Activated effector memory CD4-positive, alpha-beta T cell treated with anti-CD3 and anti-CD28 coated beads, Interleukin-2, amount 50 U/mL, for 16 hours (primary cell): ENCODE measurements at regions not wholly inside any gene's neighbourhood (a gene's known extent, or its start where the extent isn't known, plus 50 kb on each side); places are given as distances from the start of the nearest gene placed in this dataset.

Source experiments
- DNase-seq: peaks from one replicate; pipeline ENCODE4 v3.0.0-alpha.2; 2020

GRCh38 chr11:104404231-104405175 is 240.6 kb upstream of the PDGFD start:
- no peak for DNase-seq

GRCh38 chr11:104402812-104403521 is 239.0 kb upstream of the PDGFD start:
- DNase-seq, result no peak

- DNase-seq, result no peak
Observed at GRCh38 chr11:104394508-104394907, 230.6 kb upstream of the PDGFD start.

- no peak for DNase-seq
Observed at GRCh38 chr11:104390651-104391050, 226.7 kb upstream of the PDGFD start.

GRCh38 chr11:104385884-104386283 is 221.9 kb upstream of the PDGFD start:
- DNase-seq, result no peak

- no peak for DNase-seq
Observed at GRCh38 chr11:104380358-104380757, 216.4 kb upstream of the PDGFD start.

GRCh38 chr11:104372111-104372510 is 208.2 kb upstream of the PDGFD start:
- DNase-seq, result no peak

- no peak for DNase-seq
Observed at GRCh38 chr11:104370478-104370877, 206.5 kb upstream of the PDGFD start.

DNA sequence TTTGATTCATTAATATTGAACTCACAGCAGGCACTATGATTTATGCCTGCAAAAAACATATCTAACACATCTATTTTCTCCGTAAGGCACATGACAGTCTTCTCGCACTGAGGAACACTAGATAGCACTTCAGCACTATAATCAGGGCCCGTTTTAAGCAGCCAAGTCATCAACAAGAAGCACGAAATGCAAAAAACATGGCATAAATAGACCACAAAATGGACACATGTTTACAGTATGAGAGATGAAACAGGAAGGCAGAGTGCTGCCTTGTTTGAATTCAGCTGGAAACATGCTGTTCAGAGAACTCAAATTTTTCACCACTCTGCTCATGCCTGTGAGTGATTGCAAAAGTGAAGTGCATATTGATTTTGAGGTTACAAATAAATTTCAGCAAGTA is 205.8 kb upstream of the PDGFD start:
- no peak for DNase-seq

DNA sequence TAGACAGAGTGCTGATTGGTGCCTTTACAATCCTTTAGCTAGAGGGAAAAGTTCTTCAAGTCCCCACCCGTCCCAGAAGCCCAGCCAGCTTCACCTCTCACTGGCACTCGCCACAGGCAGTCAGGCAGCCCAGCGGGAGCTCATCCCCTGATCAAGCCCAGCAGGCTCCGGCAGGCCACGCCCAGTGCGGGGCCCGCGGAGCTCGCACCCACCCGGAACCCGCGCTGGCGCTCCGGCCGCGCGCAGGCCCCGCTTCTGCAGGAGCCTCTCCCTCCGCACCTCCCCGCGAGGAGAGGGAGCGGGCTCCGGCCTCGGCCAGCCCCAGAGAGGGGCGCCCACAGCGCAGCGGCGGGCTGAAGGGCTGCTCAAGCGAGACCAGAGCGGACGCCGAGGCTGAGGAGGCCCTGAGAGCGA is 202.4 kb upstream of the PDGFD start:
- no peak for DNase-seq

DNA sequence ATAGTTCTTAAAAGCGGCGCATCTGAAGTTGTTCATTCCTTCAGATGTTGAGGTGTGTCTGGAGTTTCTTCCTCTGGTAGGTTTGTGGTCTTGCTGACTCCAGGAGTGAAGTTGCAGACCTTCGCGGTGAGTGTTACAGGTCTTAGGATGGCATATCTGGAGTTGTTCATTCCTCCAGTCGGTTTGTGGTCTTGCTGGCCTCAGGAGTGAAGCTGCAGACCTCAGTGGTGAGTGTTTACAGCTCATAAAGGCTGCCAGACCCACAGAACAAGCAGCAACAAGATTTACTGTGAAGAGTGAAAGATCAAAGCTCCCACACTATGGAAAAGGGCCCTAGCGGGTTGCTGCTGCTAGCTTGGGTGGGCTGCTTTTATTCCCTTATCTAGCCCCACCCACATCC is 201.7 kb upstream of the PDGFD start:
- no peak for DNase-seq

GRCh38 chr11:104361975-104362374 is 198.0 kb upstream of the PDGFD start:
- DNase-seq, result no peak

DNA sequence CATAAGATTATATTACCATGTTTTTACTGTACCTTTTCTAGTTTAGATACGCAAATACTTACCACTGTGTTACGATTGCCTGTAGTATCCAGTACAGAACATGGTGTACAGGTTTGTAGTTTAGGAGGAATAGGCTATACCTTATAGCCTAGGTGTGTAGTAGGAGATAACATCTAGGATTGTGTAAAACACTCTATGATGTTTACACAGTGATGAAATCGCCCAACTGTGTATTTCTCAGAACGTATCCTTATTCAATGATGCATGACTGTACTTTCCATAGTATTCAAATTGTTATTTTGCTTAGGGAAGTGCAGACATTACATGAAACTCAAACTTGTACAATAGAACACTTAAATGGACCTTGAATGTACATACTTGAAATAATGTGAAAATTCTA is 188.1 kb upstream of the PDGFD start:
- no peak for DNase-seq

GRCh38 chr11:104343578-104343977 is 179.6 kb upstream of the PDGFD start:
- no peak for DNase-seq

DNA sequence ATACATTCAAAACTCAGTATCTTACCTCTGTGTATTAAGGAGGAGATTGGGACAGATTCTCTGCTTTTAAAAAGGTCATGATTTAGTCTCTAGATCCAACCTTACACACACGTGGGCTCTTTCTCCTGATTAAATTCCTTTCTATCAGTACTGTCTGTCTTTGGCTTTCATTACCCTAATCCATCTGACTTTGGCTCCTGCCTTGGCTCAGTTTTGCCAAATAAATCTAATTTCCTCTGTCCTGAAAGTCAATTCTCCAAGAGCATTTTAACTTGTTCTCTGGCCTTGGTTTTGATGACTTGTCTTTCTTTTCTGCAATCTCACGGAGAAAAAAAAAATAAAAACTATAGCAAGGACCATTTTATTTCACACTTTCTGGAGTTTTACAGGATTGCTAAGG is 176.6 kb upstream of the PDGFD start:
- no peak for DNase-seq

GRCh38 chr11:104339380-104339831 is 175.5 kb upstream of the PDGFD start:
- no peak for DNase-seq

DNA sequence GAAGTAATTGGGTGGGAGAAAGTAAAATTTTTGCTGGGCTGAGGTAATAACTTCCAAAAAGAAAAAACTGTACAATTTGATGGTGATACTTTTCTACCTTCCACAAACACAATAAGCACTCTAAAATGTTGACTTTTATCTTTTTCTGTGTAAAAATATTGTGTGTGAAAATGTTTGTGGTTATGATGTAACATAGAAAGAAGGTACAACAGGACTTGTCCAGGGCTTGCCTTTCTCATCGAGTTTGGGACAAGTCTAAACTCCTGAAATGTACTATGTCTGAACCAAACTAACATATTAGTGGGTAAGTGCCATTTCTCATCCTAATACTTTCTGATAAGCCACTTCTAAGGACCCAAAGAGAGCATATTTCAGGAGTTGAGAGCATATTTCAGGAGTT is 174.2 kb upstream of the PDGFD start:
- no peak for DNase-seq

DNA sequence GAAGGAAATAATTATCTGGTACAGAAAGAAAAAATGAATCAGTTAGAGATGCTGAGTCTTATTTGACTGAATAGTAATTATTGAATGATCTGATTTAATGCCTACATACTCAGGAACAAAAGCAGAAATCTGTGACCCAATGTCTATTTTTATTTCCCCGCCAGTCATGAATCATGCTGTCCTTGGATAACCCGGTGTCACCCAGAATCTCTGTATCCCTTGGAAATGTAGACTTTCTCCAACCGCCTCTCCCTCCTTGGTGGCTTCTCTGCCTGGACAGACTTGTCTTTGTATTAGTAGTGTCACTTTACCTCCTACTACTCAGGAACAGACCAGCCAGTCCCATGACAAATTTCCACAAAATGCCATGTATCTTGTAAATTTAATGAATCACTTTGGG is 173.3 kb upstream of the PDGFD start:
- DNase-seq, result no peak

GRCh38 chr11:104333977-104334376 is 170.0 kb upstream of the PDGFD start:
- no peak for DNase-seq

- DNase-seq, result no peak
Observed at GRCh38 chr11:104332110-104332509, 168.2 kb upstream of the PDGFD start.

- no peak for DNase-seq
Observed at GRCh38 chr11:104329078-104329665, 165.2 kb upstream of the PDGFD start.

DNA sequence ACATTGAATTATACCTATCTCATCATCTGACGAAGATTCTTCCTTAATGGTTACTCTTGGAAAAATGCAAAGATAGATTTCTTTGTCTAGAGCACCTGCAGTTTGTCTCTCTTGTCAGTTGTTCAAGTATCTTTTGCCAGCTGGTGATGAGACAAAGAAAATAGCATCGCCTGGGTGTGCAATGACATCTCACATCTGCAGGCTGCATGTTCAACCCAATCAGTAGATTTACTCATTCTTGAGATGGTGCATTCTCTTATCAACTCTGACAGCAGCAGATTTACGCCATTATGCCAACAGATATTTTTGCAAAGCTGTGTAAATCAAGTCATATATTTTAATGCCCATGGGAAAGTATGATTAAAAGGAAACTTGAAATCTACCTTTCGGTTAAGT is 164.6 kb upstream of the PDGFD start:
- DNase-seq, result no peak

DNA sequence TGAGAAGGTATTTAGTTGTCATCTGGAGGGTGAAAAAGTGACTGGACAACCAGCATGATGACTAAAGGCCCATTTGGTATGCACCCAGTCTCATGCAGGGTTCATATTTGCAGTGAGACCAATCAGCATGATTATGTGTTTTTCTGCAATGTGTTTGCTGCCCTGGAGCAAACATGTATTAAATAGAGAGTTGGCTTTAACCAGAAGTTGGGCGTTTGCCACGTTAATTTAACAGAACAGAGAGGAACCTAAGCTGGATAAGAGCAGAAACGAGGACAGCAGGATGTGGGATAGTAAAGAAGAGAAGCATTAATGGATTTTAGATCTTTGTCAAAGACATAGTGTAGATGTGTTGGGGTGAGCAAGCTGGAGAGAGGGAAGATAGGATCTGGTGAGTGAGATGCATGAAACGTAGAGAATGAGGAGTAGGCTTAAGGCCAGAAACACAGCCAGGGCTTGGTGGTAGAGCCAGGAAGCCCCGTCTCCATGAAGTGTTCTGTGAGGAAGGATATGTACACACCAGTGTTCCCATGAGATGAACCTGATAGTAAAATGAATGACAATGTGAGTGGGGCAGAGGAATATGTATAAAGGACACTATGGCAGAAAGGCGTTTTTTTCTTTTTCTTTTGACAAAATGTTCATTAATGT is 164.0 kb upstream of the PDGFD start:
- no peak for DNase-seq
